ENCODE measurements at regions not wholly inside any gene's neighbourhood (a gene's known extent, or its start where the extent isn't known, plus 50 kb on each side); places are given as distances from the start of the nearest gene placed in this dataset.
"Not testable (repeated sequence)": the region's sequence is repeated elsewhere in the genome, so short reads cannot be mapped to it uniquely, and the experiment has no call there.

DNA sequence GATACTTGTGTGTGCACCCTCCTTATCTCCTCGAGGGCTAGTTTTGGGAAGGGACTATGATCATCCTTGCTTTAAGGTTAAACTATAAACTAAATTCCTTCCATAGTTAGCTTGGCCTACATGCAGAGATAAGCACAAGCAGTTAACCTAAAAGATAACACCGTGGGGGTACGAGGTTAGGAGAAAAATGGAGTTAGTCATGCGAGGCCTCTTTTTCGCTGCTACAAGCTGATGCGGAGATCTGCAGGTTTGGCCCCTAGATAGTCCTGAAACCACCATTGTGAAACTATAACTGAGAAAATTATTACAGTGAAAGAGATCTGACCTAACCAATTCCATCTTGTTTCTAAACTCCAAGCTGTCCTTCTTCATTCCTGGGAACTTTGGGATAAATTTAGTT lies 113.7 kb upstream of the ZKSCAN2 start:
- in situ Hi-C loops (cut with MboI; ENCODE audit: low pct_unique_long_range_greater_than_20kb, low sequenced_read_pairs): no loop called here
- DNase-seq: no peak

DNA sequence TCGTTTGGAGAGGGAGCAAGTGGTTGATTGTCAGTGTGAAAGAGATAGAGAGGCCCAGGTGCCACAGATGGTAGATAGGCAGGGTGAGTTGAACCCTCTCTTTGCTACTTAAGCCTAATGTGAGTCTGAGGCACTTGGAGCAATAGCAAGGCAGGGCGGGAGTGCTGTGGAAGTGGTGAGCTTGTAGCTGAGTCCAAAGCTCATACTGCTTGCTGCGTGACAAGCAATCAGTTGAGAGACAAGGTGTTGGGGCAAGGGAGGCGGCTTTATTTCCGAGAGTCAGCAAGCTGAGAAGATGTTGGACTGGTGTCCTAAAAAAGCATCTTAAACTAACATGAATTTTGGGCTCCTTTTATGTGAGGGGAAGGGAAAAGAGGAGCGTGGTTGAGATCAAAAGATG lies 112.9 kb upstream of the ZKSCAN2 start:
- DNase-seq: no peak
- in situ Hi-C loops (cut with MboI; ENCODE audit: low pct_unique_long_range_greater_than_20kb, low sequenced_read_pairs): no loop called here

DNA sequence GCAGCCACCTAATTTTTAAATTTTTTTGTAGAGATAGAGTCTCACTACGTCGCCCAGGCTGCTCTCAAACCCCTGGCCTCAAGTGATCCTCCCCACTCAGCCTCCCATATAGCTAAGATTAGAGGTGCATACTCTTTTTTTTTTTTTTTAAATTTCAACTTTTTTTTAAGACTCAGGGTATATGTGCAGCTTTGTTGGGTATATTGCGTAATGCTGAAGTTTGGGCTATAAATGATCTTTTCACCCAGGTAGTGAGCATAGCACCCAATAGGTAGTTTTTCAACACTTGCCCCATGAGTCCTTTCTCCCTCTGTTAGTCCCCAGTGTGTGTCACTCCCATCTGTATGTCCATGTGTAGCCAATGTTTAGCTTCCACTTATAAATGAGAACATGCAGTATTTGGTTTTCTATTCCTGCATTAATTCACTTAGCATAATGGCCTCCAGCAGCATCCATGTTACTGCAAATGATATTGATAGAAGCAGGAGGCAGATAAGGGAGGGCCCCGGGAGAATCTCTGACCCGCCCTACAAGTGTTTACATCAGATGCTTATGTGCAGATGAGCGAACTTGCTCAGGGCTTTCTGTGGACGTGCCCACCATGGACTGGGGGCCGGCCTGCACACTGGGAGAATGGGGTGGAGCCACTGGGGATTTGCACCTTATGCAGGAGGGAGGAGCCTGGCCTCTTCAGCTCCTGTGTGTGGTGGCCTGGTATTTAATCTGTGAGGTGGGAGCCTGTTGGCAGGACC lies 110.3 kb upstream of the ZKSCAN2 start:
- in situ Hi-C loops (cut with MboI; ENCODE audit: low pct_unique_long_range_greater_than_20kb, low sequenced_read_pairs): no loop called here
- DNase-seq: no peak

DNA sequence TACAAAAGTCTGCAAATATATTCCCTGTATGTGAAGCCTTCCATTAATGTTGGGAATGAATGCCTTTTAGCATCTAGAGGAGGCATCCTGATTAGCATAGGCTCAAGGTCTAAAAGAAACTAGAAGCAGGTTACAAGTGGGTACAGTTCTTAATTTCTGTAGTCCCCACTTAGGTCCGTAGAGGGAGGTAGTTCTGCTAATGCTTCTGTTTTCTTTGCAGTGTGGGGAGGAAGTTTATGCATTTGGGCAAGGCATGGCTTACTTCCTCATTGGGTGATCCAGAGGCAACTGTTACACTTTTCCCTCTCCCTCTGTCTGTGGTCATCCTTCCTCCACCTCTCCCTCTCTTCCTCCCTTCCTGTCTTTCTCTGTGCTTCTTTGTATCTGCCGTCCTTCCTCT lies 108.4 kb upstream of the ZKSCAN2 start:
- peak; percentile 55 for DNase-seq
- in situ Hi-C loops (cut with MboI; ENCODE audit: low pct_unique_long_range_greater_than_20kb, low sequenced_read_pairs): no loop called here

DNA sequence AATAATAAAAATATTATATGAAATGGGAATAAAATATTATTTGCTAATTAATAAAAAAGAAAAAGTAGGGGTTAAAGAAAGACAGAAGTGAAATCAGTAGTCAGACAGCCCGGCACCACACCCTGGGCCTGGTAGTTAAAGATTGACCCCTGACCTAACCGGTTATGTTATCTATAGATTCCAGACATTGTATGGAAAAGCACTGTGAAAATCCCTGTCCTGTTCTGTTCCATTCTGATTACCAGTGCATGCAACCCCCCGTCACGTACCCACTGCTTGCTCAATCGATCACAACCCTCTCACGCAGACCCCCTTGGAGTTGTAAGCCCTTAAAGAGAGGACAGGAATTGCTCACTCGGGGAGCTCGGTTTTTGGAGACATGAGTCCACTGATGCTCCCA lies 101.9 kb upstream of the ZKSCAN2 start:
- DNase-seq; in situ Hi-C loops (cut with MboI; ENCODE audit: low pct_unique_long_range_greater_than_20kb, low sequenced_read_pairs): not testable (repeated sequence)

DNA sequence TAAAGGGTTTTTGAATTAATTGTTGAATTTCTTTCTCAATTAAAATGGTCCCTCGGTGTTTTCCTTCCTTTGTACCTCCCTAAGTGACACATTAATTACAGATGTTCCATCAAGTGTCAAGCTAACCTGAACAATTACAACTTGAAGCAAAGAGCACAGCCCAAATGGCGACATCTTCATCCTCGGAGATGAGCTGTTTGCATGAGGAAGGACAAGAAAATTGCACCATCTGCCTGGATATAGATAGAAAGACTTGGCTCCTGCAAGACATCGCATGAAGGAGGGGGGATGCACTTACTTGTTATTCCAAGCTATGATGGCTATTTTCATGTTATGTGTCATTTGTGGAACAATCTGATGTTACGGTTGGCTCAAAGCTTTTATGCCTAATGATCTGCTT lies 86.4 kb upstream of the ZKSCAN2 start:
- in situ Hi-C loops (cut with MboI; ENCODE audit: low pct_unique_long_range_greater_than_20kb, low sequenced_read_pairs): no loop called here
- no peak for DNase-seq

DNA sequence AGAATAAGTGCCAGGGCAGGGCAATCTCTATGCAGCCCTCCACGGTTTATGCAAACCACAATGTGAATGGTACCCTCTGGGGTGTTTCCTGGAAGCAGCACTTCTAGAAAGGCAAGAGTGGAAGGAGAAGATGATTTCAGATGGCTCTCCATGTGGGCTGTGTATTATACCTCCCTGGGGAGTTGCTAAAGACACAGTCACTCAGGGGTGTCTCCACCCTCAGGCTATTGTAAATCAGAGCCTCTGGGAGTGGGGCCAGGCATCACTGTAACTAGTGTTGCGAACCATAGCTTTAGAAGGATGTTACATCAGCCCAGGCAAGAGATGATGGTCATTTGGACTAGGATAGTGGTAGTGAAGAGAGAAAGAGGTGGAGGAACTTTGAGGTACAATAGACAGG lies 83.3 kb upstream of the ZKSCAN2 start:
- DNase-seq: no peak
- in situ Hi-C loops (cut with MboI; ENCODE audit: low pct_unique_long_range_greater_than_20kb, low sequenced_read_pairs): no loop called here

DNA sequence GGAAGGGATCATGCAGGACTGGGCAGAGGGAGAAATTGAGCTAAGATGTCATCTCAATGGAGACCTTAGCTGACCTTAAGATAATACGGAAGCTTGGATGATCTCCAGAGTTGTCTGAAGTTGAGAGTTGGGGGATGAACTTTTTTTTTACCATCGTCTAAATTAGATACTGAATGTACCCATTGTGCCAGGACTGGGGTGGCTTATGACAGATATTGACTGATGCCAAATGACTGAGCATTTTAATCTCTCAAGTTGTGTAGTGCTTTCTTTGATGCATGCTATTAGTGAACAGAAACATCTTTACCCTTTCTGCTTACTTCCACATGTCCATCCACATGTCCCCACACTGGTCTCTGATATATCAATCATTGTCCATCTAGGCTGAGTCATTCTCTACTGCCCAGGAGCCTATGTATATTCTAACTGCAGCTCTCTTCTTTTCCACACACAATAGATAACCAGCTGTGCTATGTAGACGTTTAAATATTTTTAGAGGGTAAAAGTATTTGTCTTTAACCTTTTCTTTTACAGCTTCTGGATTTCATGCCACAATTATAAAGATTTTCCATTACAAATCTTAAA lies 60.2 kb upstream of the ZKSCAN2 start:
- in situ Hi-C loops (cut with MboI; ENCODE audit: low pct_unique_long_range_greater_than_20kb, low sequenced_read_pairs): no loop called here
- no peak for DNase-seq

DNA sequence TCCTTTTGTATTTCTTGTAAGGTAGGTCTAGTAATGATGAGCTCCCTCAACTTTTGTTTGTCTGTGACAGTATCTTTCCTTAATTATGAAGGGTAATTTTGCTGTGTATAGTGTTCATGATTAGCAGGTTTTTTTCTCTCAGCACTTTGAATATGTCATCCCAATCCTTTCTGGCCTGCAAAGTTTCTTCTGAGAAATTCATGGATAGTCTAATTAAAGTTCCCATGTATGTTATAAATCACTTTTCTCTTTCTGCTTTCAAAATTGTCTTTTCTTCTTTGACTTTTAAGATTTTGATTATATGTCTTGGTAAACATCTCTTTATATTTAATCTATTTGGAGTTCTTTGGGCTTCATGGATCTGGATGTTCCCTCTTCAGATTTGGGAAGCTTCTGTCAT lies 54.3 kb upstream of the ZKSCAN2 start:
- no peak for DNase-seq
- in situ Hi-C loops (cut with MboI; ENCODE audit: low pct_unique_long_range_greater_than_20kb, low sequenced_read_pairs): no loop called here

DNA sequence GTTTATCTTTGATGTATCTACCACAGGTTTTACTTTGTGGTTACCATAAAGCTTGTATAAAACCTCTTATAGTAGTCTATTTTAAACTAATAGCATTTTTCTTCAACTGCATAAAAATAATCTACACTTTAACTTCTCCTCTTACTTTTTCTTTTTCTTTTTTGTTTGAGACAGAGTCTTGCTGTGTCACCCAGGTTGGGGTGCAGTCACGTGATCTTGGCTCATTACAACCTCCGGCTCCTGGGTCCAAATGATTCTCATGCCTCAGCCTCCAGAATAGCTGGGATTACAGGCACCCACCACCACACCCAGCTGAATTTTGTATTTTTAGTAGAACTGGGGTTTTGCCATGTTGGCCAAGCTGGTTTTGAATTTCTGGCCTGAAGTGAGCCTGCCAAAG lies 53.4 kb upstream of the ZKSCAN2 start:
- DNase-seq: no peak
- in situ Hi-C loops (cut with MboI; ENCODE audit: low pct_unique_long_range_greater_than_20kb, low sequenced_read_pairs): no loop called here
